NCI-H2081 (cell line): ENCODE measurements at regions not wholly inside any gene's neighbourhood (a gene's known extent, or its start where the extent isn't known, plus 50 kb on each side); places are given as distances from the start of the nearest gene placed in this dataset.

Experiments used
- DNase-seq, 2 experiments: peaks; one replicate each; lab custom pipeline; 2025; lab: John Stamatoyannopoulos, UW

- DNase-seq, result no peak
Observed at GRCh38 chr5:160903076-160903475, 51.1 kb upstream of the ATP10B start.
